ENCODE measurements at regions not wholly inside any gene's neighbourhood (a gene's known extent, or its start where the extent isn't known, plus 50 kb on each side); places are given as distances from the start of the nearest gene placed in this dataset.

DNA sequence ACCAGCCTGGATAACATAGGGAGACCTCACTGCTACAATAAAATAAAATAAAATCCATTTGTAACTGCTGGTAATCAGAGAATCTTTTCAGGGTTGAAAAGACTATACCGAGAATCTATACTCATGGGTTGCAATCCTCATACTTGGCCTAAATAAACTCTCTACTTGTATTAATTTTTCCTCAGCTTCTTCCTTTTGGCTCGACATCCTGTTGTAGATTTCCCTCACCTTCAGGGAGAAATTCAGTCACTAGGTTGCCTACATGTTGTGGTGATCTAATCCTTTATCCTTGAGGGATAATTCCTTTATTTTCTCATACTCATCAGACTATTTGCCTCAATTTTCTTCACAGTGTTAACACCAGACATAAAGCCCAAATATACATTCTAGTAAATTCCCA lies 1093.4 kb downstream of the SORCS3 start:
- TF ChIP-seq, protein P1, sequence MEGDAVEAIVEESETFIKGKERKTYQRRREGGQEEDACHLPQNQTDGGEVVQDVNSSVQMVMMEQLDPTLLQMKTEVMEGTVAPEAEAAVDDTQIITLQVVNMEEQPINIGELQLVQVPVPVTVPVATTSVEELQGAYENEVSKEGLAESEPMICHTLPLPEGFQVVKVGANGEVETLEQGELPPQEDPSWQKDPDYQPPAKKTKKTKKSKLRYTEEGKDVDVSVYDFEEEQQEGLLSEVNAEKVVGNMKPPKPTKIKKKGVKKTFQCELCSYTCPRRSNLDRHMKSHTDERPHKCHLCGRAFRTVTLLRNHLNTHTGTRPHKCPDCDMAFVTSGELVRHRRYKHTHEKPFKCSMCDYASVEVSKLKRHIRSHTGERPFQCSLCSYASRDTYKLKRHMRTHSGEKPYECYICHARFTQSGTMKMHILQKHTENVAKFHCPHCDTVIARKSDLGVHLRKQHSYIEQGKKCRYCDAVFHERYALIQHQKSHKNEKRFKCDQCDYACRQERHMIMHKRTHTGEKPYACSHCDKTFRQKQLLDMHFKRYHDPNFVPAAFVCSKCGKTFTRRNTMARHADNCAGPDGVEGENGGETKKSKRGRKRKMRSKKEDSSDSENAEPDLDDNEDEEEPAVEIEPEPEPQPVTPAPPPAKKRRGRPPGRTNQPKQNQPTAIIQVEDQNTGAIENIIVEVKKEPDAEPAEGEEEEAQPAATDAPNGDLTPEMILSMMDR (IDR thresholded peaks at IDR 0.05), result no peak
- TF ChIP-seq POLR2A (IDR thresholded peaks at IDR 0.05) (no peak), POLR2AphosphoS5 (IDR thresholded peaks at IDR 0.05) (no peak), EP300 (IDR thresholded peaks at IDR 0.05; ENCODE audit: low read depth) (no peak)
